ENCODE measurements at regions not wholly inside any gene's neighbourhood (a gene's known extent, or its start where the extent isn't known, plus 50 kb on each side); places are given as distances from the start of the nearest gene placed in this dataset.
"Not testable (repeated sequence)": the region's sequence is repeated elsewhere in the genome, so short reads cannot be mapped to it uniquely, and the experiment has no call there.

DNA sequence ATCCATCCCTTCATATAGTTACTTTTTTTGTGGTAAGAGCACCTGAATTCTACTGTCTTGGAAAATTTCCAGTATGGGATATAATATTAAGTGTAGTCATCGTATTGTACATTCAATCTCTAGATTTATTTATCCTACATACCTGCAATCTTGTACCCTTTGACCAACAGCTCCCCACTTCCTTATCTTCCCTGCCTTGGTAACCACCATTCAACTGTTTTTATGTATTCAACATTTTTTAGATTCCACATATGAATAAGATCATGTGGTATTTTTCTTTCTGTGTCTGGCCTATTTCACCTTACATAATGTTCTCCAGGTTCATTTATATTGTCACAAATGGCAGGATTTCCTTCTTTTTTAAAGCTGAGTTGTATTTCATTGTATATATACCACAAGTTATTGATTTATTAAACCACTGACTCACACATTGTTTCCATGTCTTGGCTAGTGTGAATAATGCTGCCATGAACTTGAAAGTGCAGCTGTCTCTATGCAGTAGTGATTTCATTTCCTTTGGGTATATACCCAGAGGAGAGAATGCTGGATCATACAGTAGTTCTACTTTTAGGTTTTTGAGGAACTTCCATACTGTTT lies 572.5 kb downstream of the MAGEB5 start:
- no peak for DNase-seq (ENCODE audit: low read depth)
- TF ChIP-seq, protein P1, sequence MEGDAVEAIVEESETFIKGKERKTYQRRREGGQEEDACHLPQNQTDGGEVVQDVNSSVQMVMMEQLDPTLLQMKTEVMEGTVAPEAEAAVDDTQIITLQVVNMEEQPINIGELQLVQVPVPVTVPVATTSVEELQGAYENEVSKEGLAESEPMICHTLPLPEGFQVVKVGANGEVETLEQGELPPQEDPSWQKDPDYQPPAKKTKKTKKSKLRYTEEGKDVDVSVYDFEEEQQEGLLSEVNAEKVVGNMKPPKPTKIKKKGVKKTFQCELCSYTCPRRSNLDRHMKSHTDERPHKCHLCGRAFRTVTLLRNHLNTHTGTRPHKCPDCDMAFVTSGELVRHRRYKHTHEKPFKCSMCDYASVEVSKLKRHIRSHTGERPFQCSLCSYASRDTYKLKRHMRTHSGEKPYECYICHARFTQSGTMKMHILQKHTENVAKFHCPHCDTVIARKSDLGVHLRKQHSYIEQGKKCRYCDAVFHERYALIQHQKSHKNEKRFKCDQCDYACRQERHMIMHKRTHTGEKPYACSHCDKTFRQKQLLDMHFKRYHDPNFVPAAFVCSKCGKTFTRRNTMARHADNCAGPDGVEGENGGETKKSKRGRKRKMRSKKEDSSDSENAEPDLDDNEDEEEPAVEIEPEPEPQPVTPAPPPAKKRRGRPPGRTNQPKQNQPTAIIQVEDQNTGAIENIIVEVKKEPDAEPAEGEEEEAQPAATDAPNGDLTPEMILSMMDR (IDR thresholded peaks at IDR 0.05; ENCODE audit: control insufficient read depth, insufficient read depth, low read depth, low read length, missing control alignments), result no peak
- no peak overlapping the region for H3K4me3 ChIP-seq (ENCODE audit: control insufficient read depth, low read depth, low read length)

DNA sequence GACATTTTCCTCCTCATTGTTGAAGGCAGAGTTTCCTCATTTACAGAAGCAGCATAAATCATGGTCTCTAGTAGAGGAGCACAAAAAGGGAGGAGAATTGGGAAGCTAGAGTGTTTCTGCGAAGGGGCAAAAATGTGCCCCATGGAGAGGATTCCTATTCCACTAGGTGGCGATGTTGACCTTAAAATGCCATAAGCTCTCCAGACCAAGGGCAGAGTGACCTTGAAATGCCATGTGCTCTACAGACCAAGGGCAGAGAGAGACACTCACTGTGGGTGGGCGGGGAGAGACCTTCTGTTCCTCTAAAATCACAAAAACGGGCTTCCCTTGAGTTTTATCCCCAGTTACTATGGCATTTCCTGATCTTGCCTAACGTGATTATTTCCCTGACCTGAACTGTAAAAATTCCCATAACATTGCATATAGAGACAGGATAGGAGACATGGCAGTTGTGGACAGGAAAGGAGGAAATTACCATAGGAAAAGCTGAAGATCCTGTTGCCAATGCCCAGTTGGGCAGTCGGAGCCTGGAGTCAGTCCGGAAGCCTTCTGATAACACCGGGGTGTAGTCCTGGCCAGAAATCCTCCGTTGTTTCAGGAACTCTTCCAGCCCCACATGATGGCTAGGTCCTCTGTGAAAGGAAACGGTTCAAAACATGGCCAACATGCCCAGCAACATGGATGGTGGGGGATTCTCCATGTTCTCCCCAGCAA lies 567.7 kb downstream of the MAGEB5 start:
- H3K4me3 ChIP-seq (ENCODE audit: control insufficient read depth, low read depth, low read length), result no peak overlapping the region
- no peak for DNase-seq (ENCODE audit: low read depth)

DNA sequence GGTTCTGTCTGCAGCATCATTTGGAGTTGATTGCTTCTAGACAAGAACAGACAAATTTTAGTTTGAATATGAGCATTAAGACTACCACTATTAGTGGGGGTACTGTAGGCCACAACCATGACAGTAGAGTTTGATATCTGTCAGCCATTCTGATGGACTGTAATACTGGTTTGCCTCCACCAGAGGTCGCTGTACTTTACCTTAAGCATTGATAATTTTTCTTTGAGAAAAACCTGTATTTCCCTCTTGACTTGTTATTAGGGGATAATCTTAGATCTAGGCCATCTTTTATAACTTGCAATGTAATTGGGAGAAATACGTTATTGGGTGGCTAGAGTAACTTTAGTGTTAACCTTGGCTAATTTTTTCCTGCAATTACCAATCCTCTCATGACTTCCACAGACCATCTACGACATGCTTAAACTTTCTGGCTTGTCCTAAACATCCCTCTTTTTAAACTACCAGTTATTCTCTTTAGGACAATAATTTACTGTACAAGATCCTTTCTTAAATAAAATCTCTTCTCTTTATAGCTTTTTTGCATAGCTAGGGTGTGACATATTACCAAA lies 562.4 kb downstream of the MAGEB5 start:
- no peak for DNase-seq (ENCODE audit: low read depth)
- no peak overlapping the region for H3K4me3 ChIP-seq (ENCODE audit: control insufficient read depth, low read depth, low read length)
- TF ChIP-seq, protein P1 (IDR thresholded peaks at IDR 0.05; ENCODE audit: control insufficient read depth, insufficient read depth, low read depth, low read length, missing control alignments), result peak; percentile 9

More for the DNA sequence above, 567.7 kb downstream of the MAGEB5 start:
- TF ChIP-seq, protein P1 (IDR thresholded peaks at IDR 0.05; ENCODE audit: control insufficient read depth, insufficient read depth, low read depth, low read length, missing control alignments), result no peak

- no peak overlapping the region for H3K4me3 ChIP-seq (ENCODE audit: control insufficient read depth, low read depth, low read length)
- TF ChIP-seq, protein P1 (IDR thresholded peaks at IDR 0.05; ENCODE audit: control insufficient read depth, insufficient read depth, low read depth, low read length, missing control alignments), result no peak
- no peak for DNase-seq (ENCODE audit: low read depth)
These were observed 546.3 kb downstream of the MAGEB5 start for GRCh38 chrX:26762253-26762652.

DNA sequence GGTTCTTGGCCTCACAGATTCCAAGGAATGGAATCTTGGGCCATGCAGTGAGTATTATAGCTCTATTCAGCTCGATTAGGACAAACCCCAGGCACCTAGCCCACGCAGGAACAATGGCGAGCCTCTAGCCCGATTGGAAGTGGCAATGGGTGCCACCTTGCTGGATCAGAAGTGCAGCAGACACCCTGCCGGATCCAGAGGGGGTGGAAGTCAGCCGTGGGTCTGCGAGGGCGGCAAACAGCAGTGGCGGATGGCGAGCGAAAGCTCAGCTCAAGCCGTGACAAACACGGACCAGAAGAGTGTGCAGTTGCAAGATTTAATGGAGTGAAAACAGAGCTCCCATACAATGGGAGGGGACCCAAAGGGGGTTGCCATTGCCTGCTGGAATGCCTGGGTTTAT lies 539.8 kb downstream of the MAGEB5 start:
- not testable (repeated sequence) for H3K4me3 ChIP-seq (ENCODE audit: control insufficient read depth, low read depth, low read length); DNase-seq (ENCODE audit: low read depth)

- no peak for DNase-seq (ENCODE audit: low read depth)
- TF ChIP-seq, protein P1 (IDR thresholded peaks at IDR 0.05; ENCODE audit: control insufficient read depth, insufficient read depth, low read depth, low read length, missing control alignments), result no peak
- no peak overlapping the region for H3K4me3 ChIP-seq (ENCODE audit: control insufficient read depth, low read depth, low read length)
These were observed 531.9 kb downstream of the MAGEB5 start for GRCh38 chrX:26747877-26748276.
